ENCODE measurements at regions not wholly inside any gene's neighbourhood (a gene's known extent, or its start where the extent isn't known, plus 50 kb on each side); places are given as distances from the start of the nearest gene placed in this dataset.
A peak's percentile ranks its signal among the peaks of the same experiment; 100 is the strongest.
"Not testable (repeated sequence)": the region's sequence is repeated elsewhere in the genome, so short reads cannot be mapped to it uniquely, and the experiment has no call there.

- DNase-seq, result no peak
Observed at GRCh38 chr1:58836408-58836807, 52.6 kb upstream of the JUN start.

- DNase-seq, result no peak
Observed at GRCh38 chr1:58837886-58838285, 54.0 kb upstream of the JUN start.

- no peak for DNase-seq
Observed at GRCh38 chr1:58839147-58839795, 55.4 kb upstream of the JUN start.

- DNase-seq, result no peak
Observed at GRCh38 chr1:58839846-58840835, 56.3 kb upstream of the JUN start.

- no peak for DNase-seq
Observed at GRCh38 chr1:58841455-58841854, 57.6 kb upstream of the JUN start.

- DNase-seq, result no peak
Observed at GRCh38 chr1:58842941-58843340, 59.1 kb upstream of the JUN start.

GRCh38 chr1:58844176-58844575, 60.3 kb upstream of the JUN start:
- no peak for DNase-seq

GRCh38 chr1:58845942-58846341, 62.1 kb upstream of the JUN start:
- no peak for DNase-seq

GRCh38 chr1:58848818-58849411, 65.1 kb upstream of the JUN start:
- DNase-seq, result peak; percentile 77

- no peak for DNase-seq
Observed at GRCh38 chr1:58849551-58849950, 65.7 kb upstream of the JUN start.

GRCh38 chr1:58850636-58851035, 66.8 kb upstream of the JUN start:
- DNase-seq, result no peak

GRCh38 chr1:58852731-58853485, 69.1 kb upstream of the JUN start:
- no peak for DNase-seq

GRCh38 chr1:58854576-58854975, 70.7 kb upstream of the JUN start:
- no peak for DNase-seq

- no peak for DNase-seq
Observed at GRCh38 chr1:58855274-58856165, 71.7 kb upstream of the JUN start.

GRCh38 chr1:58856281-58856680, 72.4 kb upstream of the JUN start:
- not testable (repeated sequence) for DNase-seq

- no peak for DNase-seq
Observed at GRCh38 chr1:58857680-58858673, 74.1 kb upstream of the JUN start.

GRCh38 chr1:58859769-58860485, 76.1 kb upstream of the JUN start:
- no peak for DNase-seq

GRCh38 chr1:58861076-58861475, 77.2 kb upstream of the JUN start:
- no peak for DNase-seq

- no peak for DNase-seq
Observed at GRCh38 chr1:58861506-58861905, 77.7 kb upstream of the JUN start.
